ENCODE measurements at regions not wholly inside any gene's neighbourhood (a gene's known extent, or its start where the extent isn't known, plus 50 kb on each side); places are given as distances from the start of the nearest gene placed in this dataset.

- H4K20me1 ChIP-seq (ENCODE audit: insufficient read depth, low read length), result no peaks in the 10 kb centered on the region
- H3K36me3 Mint-ChIP-seq, result peaks cover 0 to 2% of the 10 kb centered on the region in 2 donors
- TF ChIP-seq CTCF (IDR thresholded peaks at IDR 0.05), result no peak
- H3K79me2 ChIP-seq (ENCODE audit: insufficient read depth, low read length), result no peaks in the 10 kb centered on the region
- H3K4me3 ChIP-seq (replicated peaks in 1 of 3; ENCODE audit: low read depth in 2 of 3, low read length in 3 of 3), result no peak overlapping the region
- H3K27me3 ChIP-seq (ENCODE audit: control insufficient read depth in 2 of 2, insufficient read depth in 2 of 2, low read length in 2 of 2), result no peaks in the 10 kb centered on the region
- H3K27me3 Mint-ChIP-seq (ENCODE audit: low read depth in 3 of 3), result peaks cover 8 to 21% (median 15%) of the 10 kb centered on the region in 3 donors
- H3K9ac ChIP-seq (ENCODE audit: insufficient read depth, low read length, poor library complexity, severe bottlenecking), result no peak overlapping the region
- no peak for DNase-seq
- 100% methylated on average over 2 of the region's 4 CpGs for WGBS (ENCODE audit: insufficient coverage)
- H3K4me1 ChIP-seq (ENCODE audit: control insufficient read depth in 1 of 2, insufficient read depth in 2 of 2, low read length in 2 of 2), result peaks cover 26 to 31% of the 10 kb centered on the region in 2 donors
- no peaks in the 10 kb centered on the region for H3K9me3 ChIP-seq (replicated peaks in 1 of 2; ENCODE audit: control insufficient read depth in 1 of 2, insufficient read depth in 1 of 2, low read length in 2 of 2)
- H3K27ac ChIP-seq (ENCODE audit: low read depth in 1 of 2, low read length in 2 of 2), result no peak overlapping the region
- no peaks in the 10 kb centered on the region for H3K36me3 ChIP-seq (replicated peaks in 1 of 2; ENCODE audit: control insufficient read depth in 1 of 2, insufficient read depth in 2 of 2, low read length in 2 of 2)
- intact Hi-C loops (cut with micrococcal nuclease), result no loop called here
- peaks cover 4 to 11% (median 6%) of the 10 kb centered on the region in 7 donors for H3K9me3 Mint-ChIP-seq
- H3K27ac Mint-ChIP-seq, result peak overlapping the region in 1 of 7 donors; percentile 4
- peak overlapping the region in 1 of 2 donors; percentile 29 for H3K4me3 Mint-ChIP-seq
- no peak overlapping the region for H2AFZ ChIP-seq (ENCODE audit: insufficient read depth, low read depth, low read length, poor library complexity, severe bottlenecking)
- H3K4me2 ChIP-seq (replicated peaks; ENCODE audit: extremely low read depth, low read length, poor library complexity, severe bottlenecking), result no peak overlapping the region
- peaks cover 33% of the 10 kb centered on the region for H3K4me1 Mint-ChIP-seq
Measured at GRCh38 chr14:101007765-101008164, 104.2 kb upstream of the RTL1 start.

- Histone ChIP-seq H3K27ac (ENCODE audit: low read depth in 1 of 2, low read length in 2 of 2) (no peak overlapping the region), H3K27me3 (ENCODE audit: control insufficient read depth in 2 of 2, insufficient read depth in 2 of 2, low read length in 2 of 2) (no peaks in the 10 kb centered on the region), H2AFZ (ENCODE audit: insufficient read depth, low read depth, low read length, poor library complexity, severe bottlenecking) (no peak overlapping the region), H3K79me2 (ENCODE audit: insufficient read depth, low read length) (no peaks in the 10 kb centered on the region), H3K9me3 (replicated peaks in 1 of 2; ENCODE audit: control insufficient read depth in 1 of 2, insufficient read depth in 1 of 2, low read length in 2 of 2) (no peaks in the 10 kb centered on the region), H3K36me3 (replicated peaks in 1 of 2; ENCODE audit: control insufficient read depth in 1 of 2, insufficient read depth in 2 of 2, low read length in 2 of 2) (no peaks in the 10 kb centered on the region), H3K4me2 (replicated peaks; ENCODE audit: extremely low read depth, low read length, poor library complexity, severe bottlenecking) (no peak overlapping the region), H3K9ac (ENCODE audit: insufficient read depth, low read length, poor library complexity, severe bottlenecking) (no peak overlapping the region), H3K4me3 (replicated peaks in 1 of 3; ENCODE audit: low read depth in 2 of 3, low read length in 3 of 3) (no peak overlapping the region), H4K20me1 (ENCODE audit: insufficient read depth, low read length) (no peaks in the 10 kb centered on the region), H3K4me1 (ENCODE audit: control insufficient read depth in 1 of 2, insufficient read depth in 2 of 2, low read length in 2 of 2) (peaks cover 26 to 31% of the 10 kb centered on the region in 2 donors)
- intact Hi-C loops (cut with micrococcal nuclease), result no loop called here
- no peak overlapping the region for H3K27ac Mint-ChIP-seq
- no peak for DNase-seq
- H3K27me3 Mint-ChIP-seq (ENCODE audit: low read depth in 3 of 3), result peaks cover 8 to 18% (median 13%) of the 10 kb centered on the region in 3 donors
- peaks cover 4 to 13% (median 6%) of the 10 kb centered on the region in 7 donors for H3K9me3 Mint-ChIP-seq
- no peak overlapping the region for H3K4me3 Mint-ChIP-seq
- 95% methylated on average over 10 of the region's 13 CpGs for WGBS (ENCODE audit: insufficient coverage)
- peaks cover 0 to 2% of the 10 kb centered on the region in 2 donors for H3K36me3 Mint-ChIP-seq
- peaks cover 33% of the 10 kb centered on the region for H3K4me1 Mint-ChIP-seq
- TF ChIP-seq CTCF (IDR thresholded peaks at IDR 0.05), result no peak
Measured at GRCh38 chr14:101008196-101008595, 104.7 kb upstream of the RTL1 start.

Data from CD14-positive monocyte (primary cell).